ENCODE measurements at regions not wholly inside any gene's neighbourhood (a gene's known extent, or its start where the extent isn't known, plus 50 kb on each side); places are given as distances from the start of the nearest gene placed in this dataset.
"Not testable (repeated sequence)": the region's sequence is repeated elsewhere in the genome, so short reads cannot be mapped to it uniquely, and the experiment has no call there.

DNA sequence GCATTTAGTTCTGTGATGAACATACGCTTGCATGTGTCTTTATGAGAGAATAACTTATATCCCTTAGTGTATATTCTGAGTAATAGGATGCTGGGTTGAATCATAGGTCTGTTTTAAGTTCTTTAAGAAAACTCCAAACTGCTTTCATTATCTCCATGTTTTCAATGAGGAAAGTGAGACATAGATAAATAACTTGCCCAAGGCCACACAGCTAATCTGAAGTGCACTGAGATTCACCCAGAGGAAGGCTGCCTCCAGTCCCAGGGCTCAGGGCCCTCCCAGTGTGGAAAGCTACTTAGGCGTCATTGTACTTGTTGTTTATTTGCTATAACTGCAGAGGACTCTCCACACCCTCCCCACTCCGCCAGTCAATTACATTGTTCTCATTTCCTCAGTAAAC, 126.7 kb downstream of the INHBA start:
- DNase-seq = no peak

DNA sequence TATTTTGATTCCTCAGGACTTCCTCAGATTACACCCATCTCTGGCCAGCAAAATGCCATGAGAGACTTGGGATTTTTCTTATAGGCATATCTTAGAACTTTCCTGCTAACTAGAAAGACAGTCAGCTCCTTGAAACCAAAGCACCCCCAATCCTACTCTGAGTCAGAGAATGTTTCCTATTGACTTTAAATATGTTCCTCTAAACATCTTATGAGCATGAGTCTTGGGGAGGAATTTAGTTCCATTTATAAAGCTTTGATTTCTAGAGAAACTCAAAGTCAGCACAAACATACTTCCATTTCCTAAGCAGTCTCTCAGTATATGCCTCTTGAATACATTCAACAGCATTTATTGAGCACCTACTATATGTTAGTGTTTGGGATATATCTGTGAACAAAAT, 128.5 kb downstream of the INHBA start:
- DNase-seq = no peak

DNA sequence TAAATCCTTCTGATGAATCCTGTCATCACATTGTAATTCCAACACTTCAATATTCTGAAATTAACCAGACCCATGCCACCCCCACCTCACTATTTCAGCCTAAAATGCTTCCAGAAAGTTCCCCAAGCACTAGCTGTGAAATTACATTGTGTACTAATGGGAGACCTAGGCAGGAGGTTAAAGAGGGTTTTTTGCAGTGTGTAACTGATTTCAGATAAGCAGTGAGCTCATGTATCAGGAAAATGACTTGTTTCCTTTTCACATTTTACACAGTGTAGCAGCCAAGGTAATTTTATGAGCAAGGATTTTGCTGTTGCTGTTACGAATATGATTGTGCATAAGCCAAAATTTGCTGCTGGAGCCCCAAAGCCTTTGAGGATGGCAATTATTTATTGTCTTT, 129.0 kb downstream of the INHBA start:
- DNase-seq = no peak

DNA sequence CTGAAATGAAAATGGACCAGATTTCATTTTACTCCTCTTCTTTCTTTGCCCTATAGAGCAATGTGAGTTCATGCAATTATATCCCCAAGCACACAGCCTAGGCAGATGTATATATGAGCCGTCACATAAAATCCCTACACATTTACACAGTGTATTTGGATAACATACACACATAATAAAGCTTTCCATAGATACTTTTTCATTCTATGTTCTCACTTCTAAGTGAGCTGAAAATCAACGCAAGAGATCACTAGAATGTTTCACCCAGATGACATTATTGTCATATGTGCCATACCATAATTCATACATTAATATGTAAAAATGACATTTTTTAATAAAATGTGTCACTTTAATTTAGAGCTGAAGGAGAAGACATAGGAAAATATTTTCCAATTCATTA, 129.4 kb downstream of the INHBA start:
- DNase-seq = no peak

DNA sequence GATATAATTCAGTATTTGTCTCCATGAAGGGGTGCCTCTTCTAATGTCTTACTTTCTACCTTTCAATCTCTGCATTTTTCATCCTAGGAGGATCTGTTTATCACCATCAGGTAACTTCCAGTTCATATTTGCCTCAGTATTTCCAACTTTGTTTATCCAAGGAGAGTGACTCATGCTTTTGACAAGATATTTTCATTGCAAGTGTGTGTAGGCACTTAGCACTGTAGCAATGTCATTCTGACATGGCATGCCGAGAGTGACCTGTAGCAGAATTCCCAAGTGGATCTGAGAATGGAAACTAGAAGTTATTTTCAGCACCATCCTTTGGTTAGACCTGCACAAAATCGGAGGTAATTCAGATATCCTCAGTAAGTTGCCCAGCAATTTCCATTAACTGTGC, 129.9 kb downstream of the INHBA start:
- DNase-seq = no peak

DNA sequence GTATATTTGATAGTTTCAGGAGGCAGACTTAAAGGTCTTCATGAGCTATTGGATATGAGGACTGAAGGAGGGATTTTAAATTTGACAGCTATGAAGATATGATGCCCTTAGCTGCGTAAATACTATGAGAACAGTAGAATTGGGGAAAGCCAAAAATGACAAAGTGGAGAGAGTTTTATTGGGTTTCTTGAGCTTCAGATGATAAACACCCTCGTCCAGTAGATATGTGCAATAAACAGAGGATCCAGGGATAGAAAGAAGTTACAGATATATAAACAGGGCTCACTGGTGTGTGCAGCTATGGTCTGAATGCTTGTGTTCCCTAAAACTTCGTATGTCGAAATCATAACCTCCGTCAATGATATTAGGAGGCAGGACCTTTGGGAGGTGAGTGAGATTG, 131.3 kb downstream of the INHBA start:
- no peak for DNase-seq

DNA sequence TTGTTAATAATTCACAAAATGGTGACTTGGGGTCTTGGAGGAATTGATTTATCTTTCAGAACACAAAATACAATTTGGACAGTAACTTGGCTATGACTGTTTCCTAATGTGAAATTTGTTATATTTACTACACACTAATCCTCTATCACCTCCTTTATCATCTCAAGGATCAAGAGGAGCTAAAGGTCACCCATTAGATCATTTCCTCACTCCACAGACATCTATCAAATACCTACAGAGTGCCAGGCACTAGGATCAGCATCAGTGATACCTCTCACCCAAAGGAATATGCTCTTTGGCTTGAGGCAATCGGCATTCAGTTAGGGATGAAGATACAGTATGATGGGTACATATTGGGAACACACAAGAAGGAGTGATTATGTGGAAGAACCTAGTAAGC, 132.1 kb downstream of the INHBA start:
- DNase-seq = no peak

DNA sequence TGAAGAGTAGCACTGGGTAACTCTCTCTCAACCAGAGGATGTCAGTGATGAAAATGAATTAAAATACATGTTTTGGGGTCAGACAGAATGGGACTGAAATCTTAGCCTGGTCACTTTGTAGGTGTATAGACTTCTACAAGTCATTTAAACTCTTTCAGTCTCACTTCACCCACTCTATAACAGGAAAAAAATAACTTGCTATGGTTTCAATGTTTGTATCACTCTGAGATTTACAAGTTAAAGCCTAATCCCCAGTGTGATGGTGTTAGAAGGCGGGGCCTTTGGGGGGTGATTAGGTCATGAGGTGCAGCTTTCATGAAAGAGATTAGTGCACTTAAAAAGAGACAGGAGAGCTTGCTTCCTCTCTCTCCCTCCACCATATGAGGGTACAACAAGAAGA, 134.8 kb downstream of the INHBA start:
- no peak for DNase-seq

DNA sequence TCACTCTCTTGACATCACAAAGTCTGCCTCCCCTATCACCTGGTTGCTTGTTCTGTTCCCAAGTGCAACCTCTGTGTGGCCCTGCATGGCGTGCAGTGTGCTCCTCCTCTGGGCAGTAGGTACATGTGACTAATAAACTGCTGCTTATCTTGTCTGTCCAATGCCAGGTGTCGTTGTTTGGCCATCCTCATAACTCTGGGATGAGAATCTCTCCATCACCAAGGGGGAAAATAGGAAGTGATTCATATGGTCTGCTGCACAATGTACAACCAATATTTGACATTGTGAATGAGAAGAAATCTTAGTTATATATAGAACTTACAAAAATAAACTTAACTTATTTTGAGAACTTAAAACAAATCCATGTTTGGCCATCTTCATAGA, 135.2 kb downstream of the INHBA start:
- DNase-seq = no peak

DNA sequence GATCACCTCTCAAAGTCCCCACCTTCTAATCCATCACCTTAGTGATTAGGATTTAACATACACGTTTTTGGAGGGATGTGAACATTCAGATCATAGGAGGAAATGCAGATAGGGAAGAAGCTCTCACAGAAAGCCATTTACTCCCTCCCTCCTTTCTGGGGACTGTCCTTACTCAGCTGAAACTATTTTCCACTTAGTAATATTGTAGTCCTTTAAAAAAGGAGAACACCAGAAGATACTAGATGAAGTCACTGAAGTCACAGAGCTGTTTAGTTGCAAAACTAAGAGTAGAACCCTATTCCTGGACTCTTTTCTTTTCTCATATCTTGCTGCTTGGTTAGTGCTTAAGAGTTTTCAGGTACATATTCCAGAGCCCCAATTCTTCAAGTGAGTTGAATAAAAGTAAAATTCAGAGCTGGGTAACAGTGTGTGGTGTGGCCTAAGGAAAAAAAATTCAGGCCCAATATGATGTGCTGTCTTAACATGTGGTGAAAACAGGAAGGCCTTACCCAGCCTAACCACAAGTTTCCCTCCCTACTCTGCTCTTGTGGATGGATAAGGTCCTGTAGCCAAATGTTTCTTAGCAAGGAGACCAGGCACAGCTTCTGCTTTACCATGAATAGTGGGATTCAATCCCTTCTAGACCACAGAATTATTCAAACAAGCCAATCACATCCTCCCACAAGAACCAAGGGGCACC, 135.7 kb downstream of the INHBA start:
- DNase-seq = no peak

DNA sequence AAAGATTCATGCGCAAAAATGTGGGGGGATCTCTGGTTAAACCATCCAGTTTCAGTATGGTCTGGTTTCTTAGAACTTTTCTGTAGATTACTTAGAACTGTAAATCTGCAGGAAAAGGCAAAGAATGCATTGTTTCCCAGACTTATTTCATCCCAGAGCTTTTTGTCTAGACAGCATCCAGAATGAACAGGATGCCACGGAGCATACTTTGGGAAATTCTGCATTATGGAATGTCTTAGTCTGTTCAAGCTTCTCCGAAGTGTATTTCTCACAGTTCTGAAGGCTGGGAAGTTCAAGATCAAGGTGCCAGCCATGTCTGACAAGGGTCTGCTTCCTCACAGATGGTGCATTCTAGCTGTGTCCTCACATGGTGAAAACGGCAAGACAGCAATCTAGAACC, 136.3 kb downstream of the INHBA start:
- no peak for DNase-seq

DNA sequence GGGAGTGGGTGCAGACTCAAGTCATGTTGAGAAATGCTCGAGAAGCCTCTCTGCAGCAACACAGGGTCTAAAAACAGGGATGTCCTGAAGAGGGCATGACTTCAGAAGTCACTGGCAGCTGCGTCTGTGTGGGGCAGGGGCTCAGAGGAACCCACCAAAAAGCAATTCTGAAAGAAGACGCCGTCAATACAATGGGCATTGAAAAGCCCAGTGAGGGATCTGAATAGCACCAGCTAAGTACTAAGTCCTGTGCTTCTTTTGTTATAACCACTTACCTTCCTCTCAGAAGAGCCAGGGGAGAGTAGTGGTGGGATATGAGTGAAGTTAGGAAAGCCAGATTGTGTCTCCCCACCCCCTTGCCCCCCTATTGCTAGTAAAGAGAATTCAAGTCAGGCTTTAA, 137.2 kb downstream of the INHBA start:
- no peak for DNase-seq

DNA sequence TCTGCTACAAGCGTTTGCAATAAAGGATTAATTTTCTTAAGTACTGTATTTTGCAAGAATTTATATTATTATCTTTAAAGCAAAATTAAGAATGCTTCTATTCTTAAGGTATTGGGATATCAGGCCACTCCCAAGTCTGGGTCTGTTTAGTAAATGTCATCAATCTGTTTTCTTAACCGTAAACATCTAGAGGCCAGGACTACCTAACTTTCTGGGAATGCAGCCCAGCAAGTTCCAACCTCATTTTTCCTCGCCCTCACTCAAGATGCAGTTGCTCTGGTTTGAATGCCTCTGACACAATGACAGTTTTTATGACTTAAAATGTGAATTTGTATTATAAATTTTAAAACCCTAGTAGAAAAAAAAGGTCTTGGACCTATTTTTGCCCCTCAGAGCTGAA, 143.5 kb downstream of the INHBA start:
- no peak for DNase-seq

DNA sequence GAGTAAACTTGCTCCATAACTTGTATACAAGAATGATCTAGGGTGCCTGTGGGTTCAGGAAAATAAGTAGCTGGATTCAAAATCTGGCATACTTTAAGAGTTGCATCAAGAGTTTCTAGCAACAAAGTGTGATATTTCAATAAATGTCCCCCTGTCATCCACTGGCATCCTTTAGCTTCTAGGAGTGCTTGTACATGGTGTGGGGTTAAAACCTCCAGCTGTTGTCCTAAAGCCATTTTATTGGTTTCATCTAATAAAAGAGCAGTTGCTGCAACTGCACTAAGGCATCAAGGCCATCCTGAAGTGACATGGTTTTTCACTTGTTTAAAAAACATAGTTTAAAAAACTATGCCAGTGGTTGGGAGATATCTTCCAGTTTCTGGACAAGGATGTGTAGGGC, 148.4 kb downstream of the INHBA start:
- no peak for DNase-seq

DNA sequence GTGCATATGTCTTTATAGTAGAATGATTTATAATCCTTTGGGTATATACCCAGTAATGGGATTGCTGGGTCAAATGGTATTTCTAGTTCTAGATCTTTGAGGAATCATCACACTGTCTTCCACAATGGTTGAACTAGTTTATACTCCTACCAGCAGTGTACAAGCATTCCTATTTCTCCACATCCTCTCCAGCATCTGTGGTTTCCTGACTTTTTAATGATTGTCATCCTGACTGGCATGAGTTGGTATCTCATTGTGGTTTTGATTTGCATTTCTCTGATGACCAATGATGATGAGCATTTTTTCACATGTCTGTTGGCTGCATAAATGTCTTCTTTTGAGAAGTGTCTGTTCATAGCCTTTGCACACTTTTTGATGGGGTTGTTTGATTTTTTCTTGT, 152.8 kb downstream of the INHBA start:
- DNase-seq = not testable (repeated sequence)

DNA sequence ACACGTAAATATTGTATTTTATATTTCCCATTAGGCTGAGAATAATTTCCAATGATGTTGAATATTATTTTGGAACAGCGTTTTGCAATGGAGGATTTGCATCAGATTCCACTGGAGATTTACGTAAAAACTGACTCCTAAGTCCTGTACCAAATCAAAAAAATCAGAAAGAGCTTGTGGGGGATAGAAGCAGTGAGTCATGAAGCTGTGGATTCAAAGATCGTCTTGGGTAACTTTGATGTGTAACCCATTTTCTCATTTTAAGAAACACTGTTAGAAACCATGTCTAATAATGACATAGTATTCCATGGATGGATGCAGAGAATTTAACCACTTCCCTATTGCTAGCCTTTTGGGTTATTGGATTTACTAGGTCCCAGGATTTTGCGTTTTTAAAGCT, 158.6 kb downstream of the INHBA start:
- DNase-seq = no peak

DNA sequence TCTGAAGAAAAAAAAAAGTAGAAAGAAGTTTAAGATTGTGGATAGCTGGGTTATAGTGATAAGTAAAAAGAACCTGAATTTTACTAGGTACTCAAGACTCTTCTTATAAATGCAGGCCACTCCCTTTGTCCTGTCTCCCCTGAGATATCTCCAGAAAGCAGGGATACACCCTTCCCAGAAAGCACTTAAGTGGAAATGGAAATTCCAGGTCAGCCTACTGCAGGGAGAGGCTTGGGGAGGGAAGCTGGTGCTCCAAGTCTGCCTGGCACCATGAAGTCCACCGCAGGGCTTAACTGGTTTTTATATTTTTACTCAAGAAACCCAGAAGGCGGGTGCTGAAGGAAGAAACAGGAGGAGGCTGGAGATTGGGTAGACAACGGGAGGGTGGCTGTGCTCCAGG, 162.3 kb downstream of the INHBA start:
- no peak for DNase-seq

DNA sequence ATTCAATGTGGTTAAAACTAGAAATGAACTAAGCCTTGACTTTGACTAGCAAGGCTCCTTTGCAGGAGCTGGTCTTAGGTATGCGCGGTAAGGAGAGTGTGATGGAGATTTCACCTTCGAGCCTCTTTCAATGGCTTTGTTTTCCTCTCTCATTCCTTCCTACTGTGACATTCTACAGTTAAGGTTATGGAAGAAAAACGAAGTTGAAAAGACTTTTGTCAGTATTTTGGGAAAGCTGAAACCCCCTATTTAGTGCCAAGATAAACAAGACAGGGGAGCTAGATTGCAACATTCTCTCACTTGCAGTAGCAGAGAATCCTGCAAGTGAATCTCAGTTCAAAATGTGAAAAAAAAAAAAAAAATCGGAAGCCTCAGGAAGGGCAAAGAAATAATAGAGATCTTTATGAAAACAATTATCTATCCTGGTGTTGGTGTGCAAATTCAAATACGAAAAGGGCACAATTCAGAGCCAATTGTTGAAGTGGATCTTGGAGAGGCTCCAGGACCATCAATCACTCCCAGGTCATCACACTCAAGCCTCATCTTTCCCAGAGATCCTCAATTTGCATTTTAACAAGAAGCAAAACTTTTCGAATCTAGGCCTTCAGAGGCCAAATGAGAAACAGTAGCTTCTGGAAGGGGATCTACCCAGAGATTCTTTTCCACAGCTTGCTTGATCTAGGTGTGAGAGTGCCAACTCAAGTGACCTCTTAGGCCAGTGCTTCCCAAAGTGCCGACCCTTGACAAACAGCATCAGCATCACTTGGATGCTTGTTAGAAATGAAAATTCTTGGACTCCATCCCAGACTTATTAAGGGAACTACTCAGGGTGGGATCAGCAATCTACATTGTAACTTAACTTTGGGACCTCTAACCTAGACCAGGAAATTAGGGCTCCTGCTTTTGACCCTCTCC, 163.8 kb downstream of the INHBA start:
- DNase-seq = no peak

DNA sequence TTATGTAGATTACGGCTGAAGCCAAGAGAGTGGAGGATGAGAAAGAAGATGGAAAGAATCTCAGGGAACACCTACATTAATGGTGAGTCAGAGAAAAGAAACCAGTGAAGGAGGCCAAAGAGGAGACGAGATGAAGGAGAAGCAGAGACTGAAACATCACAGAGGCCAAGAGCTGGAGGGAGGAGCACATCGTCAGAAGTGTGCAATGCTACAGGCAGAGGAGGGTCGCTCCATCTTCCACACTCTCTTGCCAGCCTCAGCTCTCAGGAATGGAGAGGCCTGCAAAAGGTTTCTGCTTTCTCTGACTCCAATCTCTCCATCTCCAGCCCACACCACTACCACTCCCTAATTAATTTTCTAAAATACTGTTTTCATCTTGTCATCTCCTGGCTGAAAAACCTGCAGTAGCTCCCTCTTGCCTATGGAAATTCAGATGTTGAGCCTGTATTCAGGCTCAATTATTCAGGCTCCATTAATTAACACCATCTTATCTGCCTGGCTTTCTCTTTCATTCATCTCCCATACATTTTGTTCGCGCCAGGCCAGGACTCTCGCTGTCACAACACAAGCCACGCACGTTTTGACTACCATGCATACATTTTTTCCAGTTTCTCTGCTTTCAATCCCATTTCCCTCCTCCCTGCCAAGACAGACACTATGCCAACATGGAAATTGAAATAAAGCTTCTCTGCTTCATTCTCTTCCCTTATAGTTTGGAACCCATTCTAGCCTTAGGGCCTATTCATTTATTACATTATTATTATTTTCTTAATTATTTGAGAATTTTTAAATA, 165.8 kb downstream of the INHBA start:
- DNase-seq = no peak

DNA sequence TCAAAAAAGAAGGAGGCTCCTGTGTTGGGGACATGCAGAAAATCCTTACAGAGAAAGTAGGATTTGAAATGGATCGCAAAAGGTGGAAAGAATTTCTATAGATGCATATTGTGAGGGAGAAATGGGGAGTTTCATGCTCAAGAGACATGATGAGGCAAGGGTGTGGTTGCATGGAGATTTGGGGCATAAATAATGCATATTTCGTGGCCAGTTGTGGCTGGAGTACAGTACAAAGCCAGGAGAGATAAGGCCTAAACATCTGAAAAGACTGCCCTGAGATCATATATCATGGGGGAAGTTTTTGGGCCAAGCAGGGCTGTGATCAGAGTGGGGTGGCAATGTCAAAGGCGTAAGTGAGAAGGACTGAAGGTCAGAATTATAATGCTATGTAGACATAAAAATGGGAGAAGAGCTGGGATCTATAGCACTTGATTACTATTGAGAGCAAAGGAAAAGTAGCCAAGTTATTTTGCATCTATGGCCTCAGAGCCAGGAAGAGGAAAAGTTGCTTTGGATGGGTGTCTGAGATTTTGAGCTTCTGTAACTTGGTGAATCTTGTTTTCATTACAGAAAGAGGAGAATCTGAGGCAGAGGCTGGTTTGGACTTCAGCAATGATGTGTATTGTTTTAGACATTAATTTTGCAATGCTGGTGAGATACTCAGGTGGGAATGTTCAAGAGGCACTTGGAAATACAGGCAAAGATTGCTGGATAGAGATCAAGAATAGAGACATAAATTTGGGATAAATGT, 166.6 kb downstream of the INHBA start:
- DNase-seq = no peak

DNA sequence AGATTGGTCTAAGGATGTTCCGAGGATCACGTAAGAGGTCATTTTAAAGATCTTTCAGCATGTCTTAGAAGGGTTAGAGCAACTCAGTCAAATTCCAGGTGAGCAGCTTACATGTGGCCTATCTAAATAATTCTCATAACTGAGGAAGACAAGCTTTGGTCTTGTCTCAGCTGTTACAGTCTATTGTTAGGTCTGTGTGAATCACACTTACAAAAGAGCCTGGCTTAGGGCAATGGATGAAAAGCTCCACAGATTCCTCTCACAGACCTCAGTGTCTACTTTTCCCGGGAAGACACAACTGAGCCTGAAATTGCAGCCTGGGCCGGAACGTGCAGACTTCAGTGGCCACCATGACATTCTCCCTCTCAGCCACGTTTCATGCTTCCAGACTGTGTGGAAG, 173.1 kb downstream of the INHBA start:
- DNase-seq = no peak

DNA sequence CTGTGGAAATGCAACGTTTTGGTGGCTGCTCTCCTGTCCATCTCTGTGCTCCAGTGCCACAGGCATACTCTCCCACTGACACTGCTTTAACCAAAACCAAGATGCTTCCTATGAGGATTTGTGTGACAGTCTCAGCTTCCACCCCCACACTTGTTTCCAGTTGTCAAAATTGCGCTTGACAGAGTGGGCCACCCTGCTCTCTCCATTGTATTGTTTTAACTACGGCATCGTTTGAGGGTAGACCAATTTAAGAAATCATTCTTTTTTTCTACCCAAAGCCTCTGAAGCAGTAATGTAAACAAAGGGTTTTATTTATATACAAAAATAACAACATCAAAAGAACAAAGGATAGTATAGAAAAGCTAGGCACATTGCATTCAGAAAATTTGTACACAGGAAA, 178.0 kb downstream of the INHBA start:
- no peak for DNase-seq

DNA sequence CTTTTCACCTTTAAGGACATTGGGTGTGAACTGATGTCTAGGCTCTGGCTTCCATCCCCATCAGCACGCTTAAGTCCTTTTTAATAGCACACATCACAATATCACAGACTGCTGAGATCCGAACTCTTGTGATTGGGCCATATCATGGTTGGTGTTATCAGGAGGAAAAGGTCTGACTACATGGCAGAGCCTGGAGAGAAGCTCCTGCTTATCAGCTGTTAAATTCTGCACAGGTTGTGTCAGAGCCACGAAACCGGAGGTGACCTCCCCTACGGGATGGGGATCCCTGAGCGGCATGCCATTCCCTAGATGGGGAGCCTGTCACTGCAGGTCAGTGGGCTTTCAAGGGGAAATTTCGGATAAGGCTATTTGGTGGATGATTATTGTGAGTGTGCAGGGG, 182.4 kb downstream of the INHBA start:
- DNase-seq = no peak
